HEK293T (cell line): ENCODE measurements at regions not wholly inside any gene's neighbourhood (a gene's known extent, or its start where the extent isn't known, plus 50 kb on each side); places are given as distances from the start of the nearest gene placed in this dataset.

Experiments used
- BHLHE40 ChIP-seq: fragments of 450-650 bp; IDR thresholded peaks from 2 replicates; pipeline ENCODE4 v1.6.1; 2016; ENCODE audit warnings: mild to moderate bottlenecking, moderate library complexity, borderline replicate concordance
- CTBP1 ChIP-seq: fragments of 450-650 bp; IDR thresholded peaks from 2 replicates; pipeline ENCODE4 v1.6.1; 2016; ENCODE audit warnings: borderline replicate concordance
- ELF4 ChIP-seq: fragments of 450-650 bp; IDR thresholded peaks from 2 replicates; pipeline ENCODE4 v1.6.1; 2017; ENCODE audit warnings: antibody characterized with exemption
- FOXK2 ChIP-seq: fragments of 450-650 bp; IDR thresholded peaks from 2 replicates; pipeline ENCODE4 v1.6.1; 2016; ENCODE audit warnings: mild to moderate bottlenecking
- FOXM1 ChIP-seq: fragments of 450-650 bp; IDR thresholded peaks from 2 replicates; pipeline ENCODE4 v1.6.1; 2017; ENCODE audit warnings: mild to moderate bottlenecking, borderline replicate concordance
- LEF1 ChIP-seq: fragments of 450-650 bp; IDR thresholded peaks from 2 replicates; pipeline ENCODE4 v1.6.1; 2017; ENCODE audit warnings: mild to moderate bottlenecking, borderline replicate concordance
- SP1 ChIP-seq: fragments of 450-650 bp; IDR thresholded peaks from 2 replicates; pipeline ENCODE4 v1.6.1; 2017
- SUZ12 ChIP-seq: fragments of 450-650 bp; IDR thresholded peaks from 2 replicates; pipeline ENCODE4 v1.6.1; 2016; ENCODE audit warnings: mild to moderate bottlenecking
- ZNF384 ChIP-seq: fragments of 450-650 bp; IDR thresholded peaks from 2 replicates; pipeline ENCODE4 v1.6.1; 2016

GRCh38 chr10:128709686-128710085, 583.5 kb upstream of the MKI67 start:
- TF ChIP-seq BHLHE40 (no peak), ELF4 (no peak), SP1 (no peak), SUZ12 (no peak), LEF1 (no peak), ZNF384 (no peak), CTBP1 (no peak), FOXK2 (no peak), FOXM1 (no peak)
